ENCODE measurements at regions not wholly inside any gene's neighbourhood (a gene's known extent, or its start where the extent isn't known, plus 50 kb on each side); places are given as distances from the start of the nearest gene placed in this dataset.
"Not testable (repeated sequence)": the region's sequence is repeated elsewhere in the genome, so short reads cannot be mapped to it uniquely, and the experiment has no call there.

DNA sequence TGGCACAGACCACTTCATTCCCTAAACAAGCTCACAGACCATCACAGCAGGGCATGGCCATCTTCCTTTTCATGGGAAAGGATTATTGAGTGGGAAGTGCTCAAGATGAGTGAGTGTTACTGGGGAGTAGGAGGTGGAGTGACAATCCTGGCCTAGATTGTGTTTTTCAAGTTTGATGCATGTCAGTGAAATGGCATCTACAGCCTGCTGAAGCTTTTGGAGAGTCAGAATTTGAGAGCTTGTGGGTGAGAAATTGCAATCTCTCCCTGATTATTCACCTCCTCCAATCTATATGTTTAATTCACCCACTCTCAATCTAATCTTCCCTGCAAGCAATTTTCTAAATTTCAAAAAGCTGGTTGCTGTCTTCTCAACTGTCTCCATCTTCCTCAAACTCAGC is 156.1 kb upstream of the G2E3 start:
- Histone ChIP-seq H3K9me3 (ENCODE audit: low read depth) (no peaks in the 10 kb centered on the region), H3K36me3 (no peaks in the 10 kb centered on the region), H3K27ac (no peak overlapping the region), H3K27me3 (no peaks in the 10 kb centered on the region), H3K4me1 (ENCODE audit: low read depth) (no peaks in the 10 kb centered on the region), H3K4me3 (no peak overlapping the region)
- TF ChIP-seq CTCF (IDR thresholded peaks at IDR 0.05; ENCODE audit: low read depth, low read length) = no peak
- DNase-seq (ENCODE audit: low read depth in 1 of 2, low spot score in 1 of 2) = no peak

DNA sequence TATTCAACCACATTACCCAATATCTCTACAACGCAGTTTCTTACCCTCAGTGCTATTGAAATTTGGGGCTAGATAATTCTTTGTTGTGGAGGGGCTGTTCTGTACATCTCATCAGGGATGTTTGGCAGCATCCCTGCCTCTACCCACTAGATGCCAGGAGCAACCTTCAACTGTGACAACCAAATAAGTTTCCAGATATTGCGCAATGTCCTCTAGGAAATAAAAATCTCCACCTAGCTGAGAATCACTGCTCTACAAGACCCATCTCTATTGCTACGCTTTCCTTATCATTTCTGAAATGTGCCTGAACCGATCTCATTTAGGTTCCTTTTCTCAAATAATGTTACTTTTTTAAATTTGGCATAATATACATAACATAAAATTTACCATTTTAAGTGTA is 155.2 kb upstream of the G2E3 start:
- no peak for TF ChIP-seq CTCF (IDR thresholded peaks at IDR 0.05; ENCODE audit: low read depth, low read length)
- Histone ChIP-seq H3K36me3 (no peaks in the 10 kb centered on the region), H3K27me3 (no peaks in the 10 kb centered on the region), H3K27ac (no peak overlapping the region), H3K4me1 (ENCODE audit: low read depth) (no peaks in the 10 kb centered on the region), H3K4me3 (no peak overlapping the region), H3K9me3 (ENCODE audit: low read depth) (no peaks in the 10 kb centered on the region)
- no peak for DNase-seq (ENCODE audit: low read depth in 1 of 2, low spot score in 1 of 2)

DNA sequence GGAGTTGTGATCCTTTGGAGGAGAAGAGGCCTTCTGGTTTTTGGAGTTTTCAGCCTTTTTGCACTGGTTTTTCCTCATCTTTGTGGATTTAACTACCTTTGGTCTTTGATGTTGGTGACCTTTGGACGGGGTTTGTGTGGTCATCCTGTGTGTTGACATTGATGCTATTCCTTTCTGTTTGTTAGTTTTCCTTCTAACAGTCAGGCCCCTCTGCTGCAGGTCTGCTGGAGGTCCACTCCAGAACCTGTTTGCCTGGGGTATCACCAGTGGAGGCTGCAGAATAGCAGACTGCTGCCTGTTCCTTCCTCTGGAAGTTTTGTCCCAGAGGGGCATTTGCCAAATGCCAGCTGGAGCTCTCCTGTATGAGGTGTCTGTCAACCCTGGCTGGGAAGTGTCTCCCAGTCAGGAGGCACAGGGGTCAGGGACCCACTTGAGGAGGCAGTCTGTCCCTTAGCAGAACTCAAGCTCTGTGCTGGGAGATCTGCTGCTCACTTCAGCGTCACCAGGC is 149.4 kb upstream of the G2E3 start:
- DNase-seq (ENCODE audit: low read depth in 1 of 2, low spot score in 1 of 2); H3K27me3 ChIP-seq; H3K4me3 ChIP-seq; H3K9me3 ChIP-seq (ENCODE audit: low read depth); H3K4me1 ChIP-seq (ENCODE audit: low read depth); H3K27ac ChIP-seq; H3K36me3 ChIP-seq: not testable (repeated sequence)

DNA sequence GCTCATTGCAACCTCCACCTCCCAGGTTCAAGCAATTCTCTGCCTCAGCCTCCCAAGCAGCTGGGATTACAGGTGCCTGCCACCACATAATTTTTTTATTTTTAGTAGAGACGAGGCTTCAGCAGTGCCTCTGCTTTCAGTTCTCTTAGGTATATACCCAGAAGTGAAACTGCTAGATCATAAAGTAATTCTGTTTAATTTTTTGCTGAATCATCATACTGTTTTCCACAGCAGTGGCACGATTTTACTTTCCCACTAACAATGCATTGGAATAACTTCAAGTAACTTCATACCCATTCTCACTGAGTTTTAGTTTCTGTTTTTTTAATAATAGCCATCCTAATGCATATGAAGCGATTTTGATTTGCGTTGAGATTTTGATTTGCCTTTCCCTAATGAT is 148.0 kb upstream of the G2E3 start:
- no peaks in the 10 kb centered on the region for H3K27me3 ChIP-seq
- no peaks in the 10 kb centered on the region for H3K9me3 ChIP-seq (ENCODE audit: low read depth)
- no peaks in the 10 kb centered on the region for H3K4me1 ChIP-seq (ENCODE audit: low read depth)
- TF ChIP-seq CTCF (IDR thresholded peaks at IDR 0.05; ENCODE audit: low read depth, low read length) = no peak
- H3K36me3 ChIP-seq = no peaks in the 10 kb centered on the region
- no peak overlapping the region for H3K4me3 ChIP-seq
- H3K27ac ChIP-seq = no peak overlapping the region
- DNase-seq (ENCODE audit: low read depth in 1 of 2, low spot score in 1 of 2) = no peak

GRCh38 chr14:30413184-30413583 is 145.8 kb upstream of the G2E3 start:
- not testable (repeated sequence) for H3K27ac ChIP-seq; H3K4me3 ChIP-seq; H3K4me1 ChIP-seq (ENCODE audit: low read depth); H3K9me3 ChIP-seq (ENCODE audit: low read depth); H3K27me3 ChIP-seq; H3K36me3 ChIP-seq; DNase-seq (ENCODE audit: low read depth in 1 of 2, low spot score in 1 of 2)

DNA sequence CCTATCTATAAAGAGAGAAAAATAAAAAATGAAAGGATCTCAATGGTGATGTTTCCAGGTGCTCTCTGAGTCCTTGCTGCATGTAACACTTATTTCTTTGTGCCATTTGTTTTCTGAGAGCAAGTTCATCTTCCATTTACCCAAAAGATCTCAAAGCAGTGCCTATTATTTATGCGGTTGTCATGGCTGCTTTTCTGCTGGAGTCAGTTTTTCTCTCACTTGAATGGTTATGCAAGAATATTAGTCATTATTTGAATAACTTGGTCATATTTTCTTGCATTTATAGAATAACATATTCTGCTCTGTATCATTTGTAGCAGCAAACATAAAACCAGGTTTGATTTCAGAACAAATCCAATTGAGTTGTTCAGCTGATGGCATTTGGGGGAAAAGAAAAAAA is 141.8 kb upstream of the G2E3 start:
- no peak overlapping the region for H3K4me3 ChIP-seq
- DNase-seq (ENCODE audit: low read depth in 1 of 2, low spot score in 1 of 2) = no peak
- H3K9me3 ChIP-seq (ENCODE audit: low read depth) = no peaks in the 10 kb centered on the region
- no peak for TF ChIP-seq CTCF (IDR thresholded peaks at IDR 0.05; ENCODE audit: low read depth, low read length)
- no peaks in the 10 kb centered on the region for H3K36me3 ChIP-seq
- H3K27ac ChIP-seq = no peak overlapping the region
- H3K27me3 ChIP-seq = no peaks in the 10 kb centered on the region
- no peaks in the 10 kb centered on the region for H3K4me1 ChIP-seq (ENCODE audit: low read depth)

DNA sequence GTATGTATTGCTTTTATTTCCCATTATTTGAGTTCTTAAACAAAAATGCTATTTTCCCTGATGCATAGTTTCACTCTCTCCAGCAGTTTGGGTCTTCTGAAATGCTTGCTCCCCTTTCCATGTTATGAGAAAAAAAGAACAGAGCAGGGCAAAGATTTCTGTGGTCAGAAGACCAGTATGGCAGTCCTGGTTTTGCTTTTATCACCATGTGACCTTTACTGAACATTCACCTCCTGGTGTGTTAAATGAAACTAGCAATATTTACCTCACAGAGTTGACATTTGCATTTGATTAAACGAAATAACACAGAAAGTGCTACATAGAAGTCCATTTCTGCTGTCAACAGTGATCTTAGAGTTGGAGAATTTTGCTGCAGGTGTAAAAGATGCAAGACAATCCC is 141.0 kb upstream of the G2E3 start:
- DNase-seq (ENCODE audit: low read depth in 1 of 2, low spot score in 1 of 2) = no peak
- H3K36me3 ChIP-seq = no peaks in the 10 kb centered on the region
- H3K27ac ChIP-seq = no peak overlapping the region
- H3K4me1 ChIP-seq (ENCODE audit: low read depth) = no peaks in the 10 kb centered on the region
- no peak overlapping the region for H3K4me3 ChIP-seq
- no peaks in the 10 kb centered on the region for H3K9me3 ChIP-seq (ENCODE audit: low read depth)
- TF ChIP-seq CTCF (IDR thresholded peaks at IDR 0.05; ENCODE audit: low read depth, low read length) = no peak
- no peaks in the 10 kb centered on the region for H3K27me3 ChIP-seq
